B cell (primary cell): ENCODE measurements at regions not wholly inside any gene's neighbourhood (a gene's known extent, or its start where the extent isn't known, plus 50 kb on each side); places are given as distances from the start of the nearest gene placed in this dataset.

Experiments
- ATAC-seq: fragments of 200-7000 bp; cut with Tn5 transposase; one replicate; pipeline ENCODE4 v1.10.0; 2021; ENCODE audit warnings: low read depth, mild to moderate bottlenecking, moderate number of reproducible peaks, moderate library complexity
- CTCF ChIA-PET: fragments of 350-600 bp; sonication (Branson Sonifier 250); formaldehyde crosslinking; loops from one replicate; lab custom pipeline; 2021; ENCODE audit warnings: antibody characterized with exemption, inconsistent platforms; lab: Charles Lee
- POLR2A ChIA-PET: fragments of 350-600 bp; sonication (Branson Sonifier 250); formaldehyde crosslinking; loops from one replicate; lab custom pipeline; 2021; ENCODE audit warnings: antibody characterized with exemption; lab: Charles Lee
- DNase-seq: peaks from one replicate; pipeline ENCODE4 v3.0.0; 2013
- H2AFZ ChIP-seq: 2 replicates; pipeline ENCODE4 v1.6.1; 2012; ENCODE audit warnings: mild to moderate bottlenecking, low read depth, low read length; ENCODE audit not compliant: insufficient read depth, poor library complexity, severe bottlenecking
- H3K27ac ChIP-seq, 2 donors: 1 replicate in 1 of 2; 2 replicates in 1 of 2; pipeline ENCODE4 v1.5.1; 2012 to 2013; ENCODE audit warnings: low read length in 2 of 2, mild to moderate bottlenecking in 2 of 2, moderate library complexity in 1 of 2
- H3K27me3 ChIP-seq, 4 experiments: fragments of 200-600 bp in 1 of 4; sonication (generic) in 1 of 4; replicated peaks in 1 of 4; 1 replicate in 2 of 4; 2 replicates in 2 of 4; pipeline versions ENCODE4 v1.6.1 to v1.7.0; 2013 to 2016; ENCODE audit warnings: low read length in 3 of 4, mild to moderate bottlenecking in 2 of 4, mixed read lengths in 1 of 4, moderate library complexity in 1 of 4; ENCODE audit not compliant: insufficient read depth in 4 of 4, control insufficient read depth in 3 of 4; ENCODE audit errors: control extremely low read depth in 1 of 4
- H3K36me3 ChIP-seq, 2 experiments: replicated peaks in 1 of 2; 1 replicate in 1 of 2; 2 replicates in 1 of 2; pipeline versions ENCODE4 v1.6.1 to v1.7.1; 2013; ENCODE audit warnings: low read length in 1 of 2; ENCODE audit not compliant: insufficient read depth in 2 of 2, control insufficient read depth in 1 of 2; ENCODE audit errors: control extremely low read depth in 1 of 2, extremely low read depth in 1 of 2
- H3K4me1 ChIP-seq, 2 donors: fragments of 200-600 bp in 1 of 2; sonication (generic) in 1 of 2; 1 replicate in 1 of 2; 2 replicates in 1 of 2; pipeline versions ENCODE4 v1.5.1 to v1.6.1; 2013 to 2017; ENCODE audit warnings: low read length in 2 of 2; ENCODE audit not compliant: control insufficient read depth in 2 of 2, insufficient read depth in 2 of 2
- H3K4me2 ChIP-seq: replicated peaks from 2 replicates; pipeline ENCODE3; 2012; ENCODE audit warnings: mild to moderate bottlenecking, low read depth, low read length; ENCODE audit not compliant: poor library complexity, severe bottlenecking
- H3K4me3 ChIP-seq, 5 experiments: fragments of 200-600 bp in 1 of 5; sonication (generic) in 1 of 5; 1 replicate in 3 of 5; 2 replicates in 2 of 5; pipeline versions ENCODE4 v1.5.1 to v1.7.0; 2011 to 2016; ENCODE audit warnings: low read length in 4 of 5, mild to moderate bottlenecking in 4 of 5, low read depth in 2 of 5, control low read depth in 1 of 5, moderate library complexity in 1 of 5; ENCODE audit not compliant: insufficient read depth in 1 of 5; ENCODE audit errors: control extremely low read depth in 1 of 5, extremely low read depth in 1 of 5
- H3K79me2 ChIP-seq: fragments of 200-600 bp; sonication (generic); one replicate; pipeline ENCODE4 v1.6.0; 2016; ENCODE audit warnings: low read length; ENCODE audit not compliant: control insufficient read depth, insufficient read depth
- H3K9ac ChIP-seq: fragments of 200-600 bp; sonication (generic); 2 replicates; pipeline ENCODE4 v1.6.1; 2017; ENCODE audit warnings: mild to moderate bottlenecking, low read length, moderate library complexity
- H3K9me3 ChIP-seq, 3 donors: one replicate each; pipeline versions ENCODE4 v1.6.1 to v1.7.1; 2013; ENCODE audit warnings: low read length in 2 of 3; ENCODE audit not compliant: control insufficient read depth in 2 of 3, insufficient read depth in 1 of 3; ENCODE audit errors: control extremely low read depth in 1 of 3
- H4K20me1 ChIP-seq: 2 replicates; pipeline ENCODE4 v1.6.0; 2012; ENCODE audit warnings: mild to moderate bottlenecking, low read length; ENCODE audit not compliant: insufficient read depth, control insufficient read depth, poor library complexity, severe bottlenecking
- H3K27ac Mint-ChIP-seq: one replicate; pipeline ENCODE4 v1.8.0; 2021; ENCODE audit warnings: mixed read lengths
- H3K27me3 Mint-ChIP-seq: one replicate; pipeline ENCODE4 v1.8.0; 2021; ENCODE audit warnings: mixed read lengths
- H3K4me1 Mint-ChIP-seq: one replicate; pipeline ENCODE4 v1.8.0; 2021; ENCODE audit warnings: mixed read lengths
- H3K4me3 Mint-ChIP-seq: one replicate; pipeline ENCODE4 v1.8.0; 2021; ENCODE audit warnings: mixed read lengths
- H3K9me3 Mint-ChIP-seq: one replicate; pipeline ENCODE4 v1.8.0; 2022; ENCODE audit warnings: mixed read lengths; ENCODE audit not compliant: insufficient read depth
- EZH2 ChIP-seq: IDR thresholded peaks from 2 replicates; pipeline ENCODE4 v1.6.1; 2012; ENCODE audit warnings: borderline replicate concordance, low read depth, mild to moderate bottlenecking, moderate library complexity, low read length; ENCODE audit not compliant: insufficient read depth, poor library complexity, severe bottlenecking
- WGBS: methylation state at CpG from one replicate; pipeline ENCODE4 v1.1.5; 2013; ENCODE audit warnings: missing lambda C conversion rate; ENCODE audit not compliant: insufficient coverage; 5-methylcytosine and 5-hydroxymethylcytosine counted together
- intact Hi-C: fragments of 100-400 bp; cut with micrococcal nuclease; formaldehyde crosslinking; loops from one replicate; pipeline ENCODE4 v1.10.0; 2022
- TF ChIP-seq, protein P1 (sequence below): fragments of 200-600 bp; IDR thresholded peaks from one replicate; pipeline ENCODE4 v1.8.0; 2022; ENCODE audit warnings: antibody characterized with exemption, mild to moderate bottlenecking

DNA sequence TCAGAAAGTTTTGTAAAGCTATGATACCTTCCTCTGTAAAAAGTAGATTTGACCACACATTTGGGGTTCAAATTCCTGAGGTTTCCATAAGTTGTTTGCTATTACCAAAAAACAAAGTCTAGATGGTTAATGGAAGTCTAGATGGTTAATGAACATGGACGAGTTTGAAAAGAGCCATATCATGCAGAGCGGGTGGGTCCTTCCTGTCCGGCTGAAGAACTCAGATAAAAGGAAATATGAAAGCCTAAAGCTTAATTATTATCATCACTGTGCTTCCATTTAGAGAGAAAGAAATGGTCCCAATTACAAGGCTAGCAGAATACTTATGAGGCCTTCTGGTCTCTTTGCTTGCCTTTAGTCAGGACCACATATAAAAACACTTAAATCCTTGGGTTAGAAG is 132.1 kb upstream of the SATB1 start:
- peaks cover 17% of the 10 kb centered on the region for H3K4me1 Mint-ChIP-seq
- ChIA-PET POLR2A (no interaction called here), CTCF (interaction anchor here (1.3 to 2.0 kb wide), 2 partner anchors 28 to 201 kb away, joined by 3 to 8 read pairs; no protein-coding TSS in a partner anchor)
- Histone ChIP-seq H3K9ac (no peak overlapping the region), H3K27ac (no peak overlapping the region), H2AFZ (no peak overlapping the region), H3K79me2 (no peaks in the 10 kb centered on the region), H3K4me1 (peaks cover 6 to 10% of the 10 kb centered on the region in 2 donors), H3K4me3 (no peak overlapping the region), H3K9me3 (no peaks in the 10 kb centered on the region), H3K27me3 (no peaks in the 10 kb centered on the region), H3K36me3 (no peaks in the 10 kb centered on the region), H4K20me1 (no peaks in the 10 kb centered on the region), H3K4me2 (no peak overlapping the region)
- no peaks in the 10 kb centered on the region for H3K9me3 Mint-ChIP-seq
- intact Hi-C loops, result loop anchor here (5.0 kb wide), 1 partner anchor 1310 kb away; no protein-coding TSS in a partner anchor
- peaks cover 5% of the 10 kb centered on the region for H3K27me3 Mint-ChIP-seq
- WGBS, result no CpG with 5 or more reads among the region's 3 CpGs
- DNase-seq (no peak), ATAC-seq (no peak)
- no peak overlapping the region for H3K4me3 Mint-ChIP-seq
- H3K27ac Mint-ChIP-seq, result no peak overlapping the region
- TF ChIP-seq EZH2, result no peak
- TF ChIP-seq, protein P1, sequence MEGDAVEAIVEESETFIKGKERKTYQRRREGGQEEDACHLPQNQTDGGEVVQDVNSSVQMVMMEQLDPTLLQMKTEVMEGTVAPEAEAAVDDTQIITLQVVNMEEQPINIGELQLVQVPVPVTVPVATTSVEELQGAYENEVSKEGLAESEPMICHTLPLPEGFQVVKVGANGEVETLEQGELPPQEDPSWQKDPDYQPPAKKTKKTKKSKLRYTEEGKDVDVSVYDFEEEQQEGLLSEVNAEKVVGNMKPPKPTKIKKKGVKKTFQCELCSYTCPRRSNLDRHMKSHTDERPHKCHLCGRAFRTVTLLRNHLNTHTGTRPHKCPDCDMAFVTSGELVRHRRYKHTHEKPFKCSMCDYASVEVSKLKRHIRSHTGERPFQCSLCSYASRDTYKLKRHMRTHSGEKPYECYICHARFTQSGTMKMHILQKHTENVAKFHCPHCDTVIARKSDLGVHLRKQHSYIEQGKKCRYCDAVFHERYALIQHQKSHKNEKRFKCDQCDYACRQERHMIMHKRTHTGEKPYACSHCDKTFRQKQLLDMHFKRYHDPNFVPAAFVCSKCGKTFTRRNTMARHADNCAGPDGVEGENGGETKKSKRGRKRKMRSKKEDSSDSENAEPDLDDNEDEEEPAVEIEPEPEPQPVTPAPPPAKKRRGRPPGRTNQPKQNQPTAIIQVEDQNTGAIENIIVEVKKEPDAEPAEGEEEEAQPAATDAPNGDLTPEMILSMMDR, result no peak

- H3K27ac ChIP-seq, result no peak overlapping the region
- peaks cover 6 to 10% of the 10 kb centered on the region in 2 donors for H3K4me1 ChIP-seq
- H3K9me3 Mint-ChIP-seq, result no peaks in the 10 kb centered on the region
- H3K9ac ChIP-seq, result no peak overlapping the region
- no peaks in the 10 kb centered on the region for H3K36me3 ChIP-seq
- H3K27me3 ChIP-seq, result no peaks in the 10 kb centered on the region
- H3K27me3 Mint-ChIP-seq, result peaks cover 5% of the 10 kb centered on the region
- TF ChIP-seq, protein P1, result no peak
- TF ChIP-seq EZH2, result no peak
- ChIA-PET CTCF (interaction anchor here (1.1 to 2.0 kb wide), 3 partner anchors 27 to 202 kb away, joined by 3 to 8 read pairs (median 4); no protein-coding TSS in a partner anchor), POLR2A (no interaction called here)
- DNase-seq (no peak), ATAC-seq (peak; percentile 51)
- H3K4me3 Mint-ChIP-seq, result no peak overlapping the region
- H2AFZ ChIP-seq, result no peak overlapping the region
- no peaks in the 10 kb centered on the region for H3K9me3 ChIP-seq
- intact Hi-C loops, result loop anchor here (5.0 kb wide), 1 partner anchor 1311 kb away; no protein-coding TSS in a partner anchor
- H3K4me3 ChIP-seq, result no peak overlapping the region
- H4K20me1 ChIP-seq, result no peaks in the 10 kb centered on the region
- H3K4me2 ChIP-seq, result no peak overlapping the region
- no peaks in the 10 kb centered on the region for H3K79me2 ChIP-seq
- no peak overlapping the region for H3K27ac Mint-ChIP-seq
- peaks cover 17% of the 10 kb centered on the region for H3K4me1 Mint-ChIP-seq
- WGBS, result no CpG with 5 or more reads among the region's 4 CpGs
Measured at GRCh38 chr3:18556503-18557135, 131.5 kb upstream of the SATB1 start.
